Trophoblast cell (in vitro differentiated cells and primary cell): ENCODE measurements at regions not wholly inside any gene's neighbourhood (a gene's known extent, or its start where the extent isn't known, plus 50 kb on each side); places are given as distances from the start of the nearest gene placed in this dataset.

Source experiments
- DNase-seq, 2 donors: peaks; one replicate each; pipeline ENCODE4 v3.0.0-alpha.2; 2016
- H2AFZ ChIP-seq: 2 replicates; pipeline ENCODE4 v1.6.1; 2013; ENCODE audit warnings: low read length, moderate library complexity, mild to moderate bottlenecking; ENCODE audit not compliant: insufficient read depth, poor library complexity
- H2AK5ac ChIP-seq: 2 replicates; pipeline ENCODE4 v1.6.1; 2013; ENCODE audit warnings: mild to moderate bottlenecking, low read length
- H2BK120ac ChIP-seq: 2 replicates; pipeline ENCODE4 v1.6.1; 2013; ENCODE audit warnings: low read length, mild to moderate bottlenecking, moderate library complexity; ENCODE audit not compliant: insufficient read depth, poor library complexity
- H2BK12ac ChIP-seq: 2 replicates; pipeline ENCODE4 v1.6.1; 2013; ENCODE audit warnings: mild to moderate bottlenecking, low read length, moderate library complexity
- H2BK5ac ChIP-seq: 2 replicates; pipeline ENCODE4 v1.6.1; 2013; ENCODE audit warnings: low read length, low read depth, moderate library complexity, mild to moderate bottlenecking; ENCODE audit not compliant: poor library complexity
- H3K14ac ChIP-seq: 2 replicates; pipeline ENCODE4 v1.6.1; 2013; ENCODE audit warnings: mild to moderate bottlenecking, low read length
- H3K18ac ChIP-seq: 2 replicates; pipeline ENCODE4 v1.6.1; 2013; ENCODE audit warnings: mild to moderate bottlenecking, low read length
- H3K23ac ChIP-seq: 2 replicates; pipeline ENCODE4 v1.6.1; 2013; ENCODE audit warnings: low read length
- H3K27ac ChIP-seq: 2 replicates; pipeline ENCODE4 v1.5.1; 2013; ENCODE audit warnings: low read depth, mild to moderate bottlenecking, inconsistent platforms, low read length, moderate library complexity
- H3K27me3 ChIP-seq: 2 replicates; pipeline ENCODE4 v1.6.1; 2013; ENCODE audit warnings: inconsistent platforms, mild to moderate bottlenecking, low read length, moderate library complexity; ENCODE audit not compliant: insufficient read depth
- H3K36me3 ChIP-seq, 2 experiments: 1 replicate in 1 of 2; 2 replicates in 1 of 2; pipeline ENCODE4 v1.6.1; 2013; ENCODE audit warnings: low read length in 2 of 2, mild to moderate bottlenecking in 2 of 2, moderate library complexity in 1 of 2; ENCODE audit not compliant: insufficient read depth in 2 of 2, control insufficient read depth in 1 of 2
- H3K4ac ChIP-seq: 2 replicates; pipeline ENCODE4 v1.6.1; 2013; ENCODE audit warnings: low read depth, mild to moderate bottlenecking, low read length, moderate library complexity
- H3K4me1 ChIP-seq, 2 experiments: 1 replicate in 1 of 2; 2 replicates in 1 of 2; pipeline ENCODE4 v1.6.1; 2013; ENCODE audit warnings: low read length in 2 of 2, mild to moderate bottlenecking in 2 of 2, moderate library complexity in 1 of 2; ENCODE audit not compliant: insufficient read depth in 2 of 2, control insufficient read depth in 1 of 2
- H3K4me2 ChIP-seq: 2 replicates; pipeline ENCODE4 v1.6.1; 2013; ENCODE audit warnings: inconsistent platforms, mild to moderate bottlenecking, low read length, moderate library complexity
- H3K4me3 ChIP-seq: 2 replicates; pipeline ENCODE4 v1.5.1; 2013; ENCODE audit warnings: mild to moderate bottlenecking, low read depth, low read length, inconsistent platforms
- H3K79me1 ChIP-seq: one replicate; pipeline ENCODE4 v1.6.1; 2013; ENCODE audit warnings: low read length
- H3K79me2 ChIP-seq: 2 replicates; pipeline ENCODE4 v1.6.1; 2013; ENCODE audit warnings: low read length, mild to moderate bottlenecking; ENCODE audit not compliant: control insufficient read depth, insufficient read depth, poor library complexity
- H3K9ac ChIP-seq: 2 replicates; pipeline ENCODE4 v1.6.1; 2013; ENCODE audit warnings: mild to moderate bottlenecking, low read length
- H3K9me3 ChIP-seq: 2 replicates; pipeline ENCODE4 v1.6.1; 2013; ENCODE audit warnings: low read depth, mild to moderate bottlenecking, control low read depth, inconsistent platforms, low read length; ENCODE audit not compliant: insufficient read depth
- H4K12ac ChIP-seq: 2 replicates; pipeline ENCODE4 v1.6.1; 2013; ENCODE audit warnings: low read depth, mild to moderate bottlenecking, low read length, moderate library complexity
- H4K8ac ChIP-seq: 2 replicates; pipeline ENCODE4 v1.6.1; 2013; ENCODE audit warnings: low read depth, mild to moderate bottlenecking, low read length, moderate library complexity
- H4K91ac ChIP-seq: one replicate; pipeline ENCODE4 v1.6.1; 2013; ENCODE audit warnings: low read depth, mild to moderate bottlenecking, low read length, moderate library complexity
- WGBS: extraction: QIAGEN DNeasy Blood & Tissue Kit; methylation state at CpG from one replicate; pipeline ENCODE4 v1.1.7; 2013; ENCODE audit warnings: missing lambda C conversion rate; ENCODE audit not compliant: insufficient read length, insufficient coverage; ENCODE audit errors: extremely low coverage; 5-methylcytosine and 5-hydroxymethylcytosine counted together

GRCh38 chr16:48972236-48972635 lies 309.4 kb downstream of the CBLN1 start:
- H4K12ac ChIP-seq, result no peak overlapping the region
- no peak overlapping the region for H3K9ac ChIP-seq
- no CpG with 5 or more reads among the region's 4 CpGs for WGBS
- H3K27ac ChIP-seq, result no peak overlapping the region
- H3K4me3 ChIP-seq, result no peak overlapping the region
- no peak overlapping the region for H3K4ac ChIP-seq
- no peak for DNase-seq
- H4K8ac ChIP-seq, result no peak overlapping the region
- no peak overlapping the region for H2AFZ ChIP-seq
- no peak overlapping the region for H3K14ac ChIP-seq
- H2BK120ac ChIP-seq, result no peak overlapping the region
- H3K79me2 ChIP-seq, result no peaks in the 10 kb centered on the region
- H2BK12ac ChIP-seq, result no peak overlapping the region
- H2BK5ac ChIP-seq, result no peak overlapping the region
- H3K27me3 ChIP-seq, result no peaks in the 10 kb centered on the region
- no peak overlapping the region for H3K4me2 ChIP-seq
- H3K4me1 ChIP-seq, result no peaks in the 10 kb centered on the region
- no peaks in the 10 kb centered on the region for H3K79me1 ChIP-seq
- no peaks in the 10 kb centered on the region for H3K36me3 ChIP-seq
- H2AK5ac ChIP-seq, result no peak overlapping the region
- no peaks in the 10 kb centered on the region for H3K9me3 ChIP-seq
- no peak overlapping the region for H3K18ac ChIP-seq
- no peak overlapping the region for H4K91ac ChIP-seq
- H3K23ac ChIP-seq, result no peak overlapping the region

- Histone ChIP-seq H2BK120ac (no peak overlapping the region), H3K27ac (no peak overlapping the region), H2BK5ac (no peak overlapping the region), H3K79me2 (no peaks in the 10 kb centered on the region), H2AK5ac (no peak overlapping the region), H3K23ac (no peak overlapping the region), H3K9me3 (no peaks in the 10 kb centered on the region), H3K9ac (no peak overlapping the region), H3K27me3 (no peaks in the 10 kb centered on the region), H4K12ac (no peak overlapping the region), H3K36me3 (no peaks in the 10 kb centered on the region), H3K4me3 (no peak overlapping the region), H4K91ac (no peak overlapping the region), H3K18ac (no peak overlapping the region), H2BK12ac (no peak overlapping the region), H3K79me1 (no peaks in the 10 kb centered on the region), H3K4me2 (no peak overlapping the region), H2AFZ (no peak overlapping the region), H3K14ac (no peak overlapping the region), H3K4me1 (no peaks in the 10 kb centered on the region), H4K8ac (no peak overlapping the region), H3K4ac (no peak overlapping the region)
- WGBS, result no CpG with 5 or more reads among the region's 4 CpGs
- no peak for DNase-seq
Observed at GRCh38 chr16:48971571-48972077, 310.0 kb downstream of the CBLN1 start.

GRCh38 chr16:48970216-48970615 lies 311.4 kb downstream of the CBLN1 start:
- no peaks in the 10 kb centered on the region for H3K79me2 ChIP-seq
- no peak overlapping the region for H2AFZ ChIP-seq
- no peak overlapping the region for H3K4ac ChIP-seq
- no peak overlapping the region for H2AK5ac ChIP-seq
- H2BK120ac ChIP-seq, result no peak overlapping the region
- H3K18ac ChIP-seq, result no peak overlapping the region
- H3K4me2 ChIP-seq, result no peak overlapping the region
- no peak overlapping the region for H3K27ac ChIP-seq
- DNase-seq, result no peak
- no peak overlapping the region for H2BK5ac ChIP-seq
- H3K23ac ChIP-seq, result no peak overlapping the region
- H3K79me1 ChIP-seq, result no peaks in the 10 kb centered on the region
- H3K36me3 ChIP-seq, result no peaks in the 10 kb centered on the region
- no peaks in the 10 kb centered on the region for H3K9me3 ChIP-seq
- H2BK12ac ChIP-seq, result no peak overlapping the region
- WGBS, result no CpG with 5 or more reads among the region's 7 CpGs
- H4K12ac ChIP-seq, result no peak overlapping the region
- H3K9ac ChIP-seq, result no peak overlapping the region
- H3K4me3 ChIP-seq, result no peak overlapping the region
- no peak overlapping the region for H3K14ac ChIP-seq
- H3K27me3 ChIP-seq, result no peaks in the 10 kb centered on the region
- H4K8ac ChIP-seq, result no peak overlapping the region
- no peak overlapping the region for H4K91ac ChIP-seq
- no peaks in the 10 kb centered on the region for H3K4me1 ChIP-seq

- no CpG with 5 or more reads among the region's 4 CpGs for WGBS
Observed at GRCh38 chr16:48969611-48970010, 312.0 kb downstream of the CBLN1 start.

More at GRCh38 chr16:48969611-48970010, 312.0 kb downstream of the CBLN1 start:
- H3K27ac ChIP-seq, result no peak overlapping the region
- no peak overlapping the region for H4K12ac ChIP-seq
- no peaks in the 10 kb centered on the region for H3K36me3 ChIP-seq
- no peaks in the 10 kb centered on the region for H3K79me1 ChIP-seq
- H3K4ac ChIP-seq, result no peak overlapping the region
- H3K9ac ChIP-seq, result no peak overlapping the region
- H3K27me3 ChIP-seq, result no peaks in the 10 kb centered on the region
- H4K91ac ChIP-seq, result no peak overlapping the region
- no peak overlapping the region for H3K4me3 ChIP-seq
- no peak overlapping the region for H3K23ac ChIP-seq
- no peak overlapping the region for H4K8ac ChIP-seq
- H3K79me2 ChIP-seq, result no peaks in the 10 kb centered on the region
- H3K4me1 ChIP-seq, result peaks cover 0 to 3% of the 10 kb centered on the region in 2 experiments
- H3K9me3 ChIP-seq, result no peaks in the 10 kb centered on the region
- H3K14ac ChIP-seq, result no peak overlapping the region
- H2BK12ac ChIP-seq, result no peak overlapping the region
- no peak overlapping the region for H2AFZ ChIP-seq
- no peak overlapping the region for H2BK120ac ChIP-seq
- no peak overlapping the region for H3K4me2 ChIP-seq
- DNase-seq, result no peak
- no peak overlapping the region for H3K18ac ChIP-seq
- H2AK5ac ChIP-seq, result no peak overlapping the region
- H2BK5ac ChIP-seq, result no peak overlapping the region
